Stimulated activated naive B cell treated with anti-CD40 and anti-IgM and Interleukin-4, amounts not matched to agents 10 μg/mL and 1 μg/mL and 100 μg/mL, for 72 hours (primary cell): ENCODE measurements at regions not wholly inside any gene's neighbourhood (a gene's known extent, or its start where the extent isn't known, plus 50 kb on each side); places are given as distances from the start of the nearest gene placed in this dataset.

ENCODE experiments used
- ATAC-seq, 2 donors: fragments of 150-1000 bp; cut with Tn5 transposase; replicated peaks; 2 replicates each; pipeline ENCODE4 v1.10.0; 2021; ENCODE audit warnings: moderate library complexity in 1 of 2
- DNase-seq: peaks from one replicate; pipeline ENCODE4 v3.0.0; 2021
- H3K27ac Mint-ChIP-seq: one replicate; pipeline ENCODE4 v1.8.0; 2022; ENCODE audit warnings: mild to moderate bottlenecking, mixed read lengths
- H3K27me3 Mint-ChIP-seq, 2 donors: one replicate each; pipeline ENCODE4 v1.8.0; 2022; ENCODE audit warnings: mixed read lengths in 2 of 2
- H3K36me3 Mint-ChIP-seq, 2 donors: one replicate each; pipeline ENCODE4 v1.8.0; 2022; ENCODE audit warnings: mixed read lengths in 2 of 2, mild to moderate bottlenecking in 1 of 2
- H3K4me1 Mint-ChIP-seq, 2 donors: one replicate each; pipeline ENCODE4 v1.8.0; 2022; ENCODE audit warnings: mixed read lengths in 2 of 2, mild to moderate bottlenecking in 1 of 2
- H3K4me3 Mint-ChIP-seq, 2 donors: one replicate each; pipeline ENCODE4 v1.8.0; 2022; ENCODE audit warnings: mild to moderate bottlenecking in 2 of 2, mixed read lengths in 2 of 2, moderate library complexity in 1 of 2
- H3K9me3 Mint-ChIP-seq, 2 donors: one replicate each; pipeline ENCODE4 v1.8.0; 2022; ENCODE audit warnings: mixed read lengths in 2 of 2, mild to moderate bottlenecking in 1 of 2

DNA sequence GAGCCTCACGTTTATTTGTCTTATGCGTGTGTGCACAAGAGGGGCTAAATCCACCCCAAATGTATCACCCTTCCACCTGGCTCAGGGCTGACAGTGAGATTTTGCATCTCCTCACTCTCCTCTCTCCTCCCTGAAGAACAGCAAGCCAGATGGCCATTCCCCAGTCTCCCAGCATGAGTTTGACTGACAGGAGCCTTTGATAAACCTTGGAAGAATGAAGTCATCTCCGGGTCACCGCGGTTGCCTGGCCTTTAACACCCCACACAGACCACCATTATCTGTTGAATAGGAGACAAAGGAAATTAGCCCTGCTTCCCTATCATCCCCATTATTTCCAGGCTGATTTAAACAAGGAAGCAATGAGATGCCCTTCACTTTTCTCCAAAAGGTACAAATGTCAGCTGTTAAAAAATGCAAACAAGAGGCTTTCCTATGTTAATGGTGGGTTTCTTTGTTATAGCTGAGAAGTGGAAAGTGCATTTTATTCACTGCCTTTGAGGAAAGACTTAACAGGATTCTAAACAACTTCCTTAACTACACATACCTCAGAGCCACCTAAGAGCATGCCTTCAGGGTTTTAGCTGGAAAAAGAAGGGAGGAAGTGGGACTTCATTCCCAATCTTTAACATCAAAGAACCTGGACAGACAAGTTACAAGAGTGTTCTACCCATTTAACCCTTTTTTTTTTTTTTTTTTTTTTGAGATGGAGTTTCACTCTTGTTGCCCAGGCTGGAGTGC lies 524.8 kb upstream of the ID4 start:
- Mint-ChIP-seq H3K9me3 (peaks cover 9 to 13% of the 10 kb centered on the region in 2 donors), H3K4me1 (no peaks in the 10 kb centered on the region), H3K36me3 (no peaks in the 10 kb centered on the region), H3K4me3 (no peak overlapping the region), H3K27me3 (no peaks in the 10 kb centered on the region), H3K27ac (no peak overlapping the region)
- no peak for DNase-seq
- no peak for ATAC-seq

DNA sequence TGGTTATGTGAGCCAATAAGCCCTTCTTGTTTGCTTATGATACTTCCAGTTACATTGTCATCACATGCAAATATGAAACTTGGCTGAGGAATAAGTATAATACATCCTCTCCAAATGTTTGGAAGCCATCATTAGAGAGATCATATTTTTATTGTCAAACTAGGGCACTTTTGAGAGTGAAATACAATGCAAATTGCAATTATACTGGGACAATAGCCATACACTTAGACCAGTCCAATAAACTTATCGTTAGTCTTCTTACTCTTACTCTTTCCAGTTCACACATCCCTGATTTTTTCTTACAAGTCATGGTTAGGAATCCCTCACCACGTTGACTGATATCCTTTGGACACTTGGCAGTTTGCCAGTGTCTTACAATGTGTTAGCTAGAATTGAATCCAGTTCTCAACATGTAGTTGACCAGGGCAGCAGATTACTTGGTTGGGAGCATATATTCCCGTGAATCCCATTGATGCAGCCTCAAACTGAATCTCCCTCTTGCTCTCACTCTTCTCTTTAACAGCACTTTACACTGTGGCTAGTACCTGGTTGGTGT lies 519.7 kb upstream of the ID4 start:
- Mint-ChIP-seq H3K9me3 (no peaks in the 10 kb centered on the region), H3K27me3 (no peaks in the 10 kb centered on the region), H3K36me3 (no peaks in the 10 kb centered on the region), H3K4me1 (no peaks in the 10 kb centered on the region), H3K4me3 (no peak overlapping the region), H3K27ac (no peak overlapping the region)
- DNase-seq (no peak), ATAC-seq (no peak)

DNA sequence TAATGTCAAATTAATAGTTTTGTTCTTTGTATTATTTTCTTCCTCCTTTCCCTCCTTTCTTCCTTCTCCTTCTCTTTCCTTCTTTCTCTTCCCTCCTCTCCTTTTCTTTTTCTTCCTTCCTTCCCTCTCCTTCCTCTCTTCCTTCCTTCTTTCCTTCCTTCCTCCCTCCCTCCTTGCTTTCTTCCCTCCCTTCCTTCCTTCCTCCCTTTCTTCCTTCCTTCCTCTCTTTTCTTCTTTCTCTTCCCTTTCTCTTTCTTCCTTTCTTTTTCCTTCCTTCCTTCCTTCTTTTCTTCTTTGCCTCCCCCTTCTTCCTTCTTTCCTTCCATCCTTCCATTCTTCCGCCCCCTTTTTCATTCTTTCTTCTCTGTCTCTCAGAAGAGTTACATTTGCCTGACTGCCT lies 518.2 kb upstream of the ID4 start:
- Mint-ChIP-seq H3K27ac (no peak overlapping the region), H3K36me3 (no peaks in the 10 kb centered on the region), H3K9me3 (no peaks in the 10 kb centered on the region), H3K27me3 (no peaks in the 10 kb centered on the region), H3K4me3 (no peak overlapping the region), H3K4me1 (no peaks in the 10 kb centered on the region)
- ATAC-seq (no peak), DNase-seq (no peak)

DNA sequence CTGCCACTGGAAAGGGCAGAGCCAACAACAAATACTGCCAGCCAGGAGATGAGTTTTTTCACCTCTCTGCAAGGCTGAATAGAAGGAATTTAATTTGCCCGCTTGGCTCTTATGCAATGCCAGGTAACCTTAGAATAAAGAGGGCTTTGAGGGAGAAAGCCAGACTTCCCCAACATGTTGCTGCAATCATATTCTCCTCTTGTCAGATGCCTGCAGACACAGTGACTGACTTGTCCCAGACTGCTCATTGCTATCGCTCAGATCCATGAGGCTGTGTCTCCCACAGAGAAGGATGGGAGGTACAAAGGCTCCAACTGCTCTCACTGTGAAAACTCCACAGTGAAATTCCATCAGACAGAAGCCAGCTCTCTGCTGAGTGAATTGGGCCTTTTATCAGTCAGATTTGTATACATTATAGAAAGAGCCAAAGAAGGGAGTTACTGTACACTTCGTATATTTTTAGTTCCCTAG lies 517.0 kb upstream of the ID4 start:
- H3K27me3 Mint-ChIP-seq: no peaks in the 10 kb centered on the region
- no peak for DNase-seq
- no peaks in the 10 kb centered on the region for H3K36me3 Mint-ChIP-seq
- no peaks in the 10 kb centered on the region for H3K4me1 Mint-ChIP-seq
- no peak overlapping the region for H3K4me3 Mint-ChIP-seq
- H3K27ac Mint-ChIP-seq: no peak overlapping the region
- no peaks in the 10 kb centered on the region for H3K9me3 Mint-ChIP-seq
- ATAC-seq: no peak

DNA sequence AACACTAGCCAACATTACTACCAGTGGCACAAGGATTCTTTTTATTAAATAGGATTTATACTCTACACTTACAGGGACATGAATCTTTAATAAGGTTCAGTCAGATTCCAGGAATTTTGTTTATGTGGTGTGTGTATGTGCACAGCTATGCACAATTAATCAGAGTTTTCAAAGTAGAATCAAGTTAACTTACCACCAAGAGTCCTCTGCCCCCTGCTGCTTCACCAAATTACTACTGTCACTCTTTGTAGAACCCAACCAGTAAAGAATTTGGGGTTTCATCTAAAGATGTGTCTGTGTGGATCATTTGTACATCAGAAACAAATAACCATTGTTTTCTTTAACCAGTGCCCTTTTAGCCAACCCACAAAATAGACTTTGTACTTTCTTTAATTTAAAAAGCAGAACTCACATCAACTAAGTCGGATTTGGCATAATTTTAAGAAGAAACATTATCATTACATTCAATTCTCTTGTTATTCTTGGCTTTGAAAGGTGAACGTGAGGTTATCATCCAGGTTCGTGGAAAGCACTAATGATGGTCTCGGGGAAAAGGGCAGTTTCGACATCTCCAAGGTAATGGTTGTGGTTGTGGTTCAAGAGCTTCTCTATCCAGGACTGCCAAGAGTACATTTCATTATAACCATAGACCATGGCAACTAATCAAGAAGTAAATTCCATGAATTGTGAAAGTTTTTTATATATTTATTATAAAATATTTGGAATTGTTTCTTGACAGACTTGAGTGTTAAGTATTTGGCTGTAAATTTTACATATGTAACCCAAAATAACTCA lies 514.3 kb upstream of the ID4 start:
- Mint-ChIP-seq H3K36me3 (no peaks in the 10 kb centered on the region), H3K9me3 (peaks cover 0 to 2% of the 10 kb centered on the region in 2 donors), H3K4me1 (peaks cover 0 to 2% of the 10 kb centered on the region in 2 donors), H3K27me3 (peaks cover 0 to 5% of the 10 kb centered on the region in 2 donors), H3K4me3 (no peak overlapping the region), H3K27ac (no peak overlapping the region)
- ATAC-seq: no peak
- no peak for DNase-seq

DNA sequence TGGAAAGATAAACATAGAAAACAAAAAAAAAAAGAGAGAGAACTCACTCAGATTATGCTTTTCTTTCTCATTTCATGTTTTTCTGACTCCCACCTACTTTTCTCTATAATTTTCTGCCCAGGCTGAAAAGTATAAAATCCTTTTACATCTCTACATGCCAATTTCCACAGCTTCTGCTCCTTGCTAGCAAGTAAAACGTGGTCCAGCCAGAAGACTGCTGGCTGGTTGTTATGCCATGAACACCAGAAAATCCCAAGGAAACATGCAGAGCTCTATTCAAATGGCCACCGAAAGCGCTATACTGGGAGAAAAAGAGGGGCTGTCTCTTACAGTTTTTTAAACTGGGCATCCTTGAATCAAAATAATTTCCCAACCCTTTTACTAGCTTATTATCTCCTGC lies 512.8 kb upstream of the ID4 start:
- ATAC-seq (no peak), DNase-seq (no peak)
- H3K4me3 Mint-ChIP-seq: no peak overlapping the region
- H3K36me3 Mint-ChIP-seq: no peaks in the 10 kb centered on the region
- peaks cover 0 to 2% of the 10 kb centered on the region in 2 donors for H3K4me1 Mint-ChIP-seq
- H3K9me3 Mint-ChIP-seq: peaks cover 0 to 2% of the 10 kb centered on the region in 2 donors
- H3K27me3 Mint-ChIP-seq: peaks cover 0 to 5% of the 10 kb centered on the region in 2 donors
- no peak overlapping the region for H3K27ac Mint-ChIP-seq

DNA sequence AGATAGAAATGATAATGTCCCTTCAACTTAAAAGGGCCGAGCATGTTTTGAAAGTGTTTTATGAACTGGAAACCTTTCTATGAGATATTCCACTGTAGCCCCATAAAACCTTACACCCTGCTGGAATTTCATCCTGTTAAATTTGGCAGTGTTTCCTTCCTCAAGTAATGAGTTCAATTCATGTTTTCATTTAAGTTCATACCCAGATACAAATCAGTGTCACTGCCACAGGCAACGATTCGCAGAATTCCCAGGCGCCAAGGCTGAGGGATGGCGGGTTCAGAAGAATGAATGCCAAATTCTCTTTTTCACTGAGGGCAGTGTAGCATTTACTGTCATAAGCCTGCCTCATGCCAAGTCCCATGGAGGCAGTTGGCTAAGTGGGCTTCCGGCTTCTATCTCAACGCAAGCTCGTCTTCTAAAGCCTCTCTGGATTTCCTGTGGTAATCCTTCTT lies 511.8 kb upstream of the ID4 start:
- no peaks in the 10 kb centered on the region for H3K36me3 Mint-ChIP-seq
- ATAC-seq: no peak

DNA sequence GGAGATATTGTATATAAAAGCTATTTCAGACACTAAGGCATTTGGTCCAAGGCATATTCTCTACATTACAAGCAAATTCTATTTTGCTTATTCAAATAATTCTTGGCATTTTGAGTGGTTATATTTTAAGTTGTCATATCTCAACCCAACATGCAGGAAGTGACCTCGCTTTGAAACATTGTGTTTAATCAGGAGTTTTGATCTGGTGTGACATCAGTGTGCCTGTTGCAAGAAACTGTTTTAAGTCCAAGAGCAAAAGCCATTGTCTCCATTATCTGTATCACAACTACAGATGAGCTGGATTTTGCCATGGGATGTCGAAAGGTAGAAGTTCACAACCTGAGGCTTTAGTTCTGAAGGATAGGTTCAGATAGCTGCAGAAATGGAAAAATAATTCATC lies 509.9 kb upstream of the ID4 start:
- Mint-ChIP-seq H3K36me3 (no peaks in the 10 kb centered on the region), H3K9me3 (peaks cover 0 to 5% of the 10 kb centered on the region in 2 donors)

More for the DNA sequence above, 511.8 kb upstream of the ID4 start:
- H3K4me1 Mint-ChIP-seq: peaks cover 0 to 2% of the 10 kb centered on the region in 2 donors
- DNase-seq: no peak
- H3K9me3 Mint-ChIP-seq: peaks cover 0 to 5% of the 10 kb centered on the region in 2 donors
- no peak overlapping the region for H3K27ac Mint-ChIP-seq
- peaks cover 0 to 9% of the 10 kb centered on the region in 2 donors for H3K27me3 Mint-ChIP-seq
- H3K4me3 Mint-ChIP-seq: no peak overlapping the region

DNA sequence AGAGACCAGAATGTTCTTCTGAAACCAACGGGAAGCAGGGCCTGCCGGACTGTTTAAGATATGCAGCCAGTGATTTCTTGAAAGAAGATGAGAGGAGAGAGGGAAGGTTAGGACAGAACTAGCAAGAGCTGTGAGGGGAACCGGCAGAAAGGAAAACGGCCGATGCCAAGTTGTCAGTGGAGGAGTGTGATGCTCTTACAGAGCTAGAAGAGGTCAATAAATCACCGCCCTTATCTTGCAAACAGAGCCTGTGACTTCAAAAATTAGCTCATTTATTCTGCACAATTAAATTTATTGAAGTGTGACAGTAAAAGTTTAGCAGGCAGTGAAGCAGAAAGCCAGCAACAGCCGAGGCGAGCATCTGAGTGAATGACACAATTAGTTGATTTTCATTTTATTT lies 509.5 kb upstream of the ID4 start:
- ATAC-seq (no peak), DNase-seq (no peak)
- Mint-ChIP-seq H3K4me1 (peaks cover 0 to 2% of the 10 kb centered on the region in 2 donors), H3K27me3 (peaks cover 0 to 9% of the 10 kb centered on the region in 2 donors), H3K4me3 (no peak overlapping the region), H3K9me3 (peaks cover 0 to 5% of the 10 kb centered on the region in 2 donors), H3K27ac (no peak overlapping the region), H3K36me3 (no peaks in the 10 kb centered on the region)

More for the DNA sequence above, 509.9 kb upstream of the ID4 start:
- ATAC-seq (no peak), DNase-seq (no peak)
- Mint-ChIP-seq H3K27ac (no peak overlapping the region), H3K4me1 (peaks cover 0 to 2% of the 10 kb centered on the region in 2 donors), H3K27me3 (peaks cover 0 to 9% of the 10 kb centered on the region in 2 donors), H3K4me3 (no peak overlapping the region)

DNA sequence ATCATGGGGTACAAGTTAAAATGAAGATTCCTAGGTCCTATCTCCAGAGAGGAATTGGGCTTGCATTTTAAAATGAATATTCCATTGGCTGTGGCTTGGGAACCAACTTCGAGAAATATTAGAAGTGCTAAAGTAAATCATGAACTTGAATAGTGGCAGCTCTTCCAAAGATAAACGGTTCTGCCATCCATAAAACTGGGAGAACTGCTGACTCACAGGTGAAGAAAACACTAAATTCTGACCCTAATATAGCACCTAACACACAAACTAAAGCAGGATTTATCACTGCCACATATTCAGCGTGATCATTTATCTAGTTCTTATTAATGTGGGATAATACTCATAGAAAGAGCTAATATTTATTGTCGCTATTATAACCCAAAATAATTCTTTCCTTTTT lies 508.1 kb upstream of the ID4 start:
- DNase-seq (no peak), ATAC-seq (no peak)
- H3K4me1 Mint-ChIP-seq: peaks cover 0 to 2% of the 10 kb centered on the region in 2 donors
- no peak overlapping the region for H3K4me3 Mint-ChIP-seq
- H3K36me3 Mint-ChIP-seq: no peaks in the 10 kb centered on the region
- H3K9me3 Mint-ChIP-seq: peaks cover 0 to 5% of the 10 kb centered on the region in 2 donors
- H3K27ac Mint-ChIP-seq: no peak overlapping the region
- H3K27me3 Mint-ChIP-seq: peaks cover 0 to 9% of the 10 kb centered on the region in 2 donors

DNA sequence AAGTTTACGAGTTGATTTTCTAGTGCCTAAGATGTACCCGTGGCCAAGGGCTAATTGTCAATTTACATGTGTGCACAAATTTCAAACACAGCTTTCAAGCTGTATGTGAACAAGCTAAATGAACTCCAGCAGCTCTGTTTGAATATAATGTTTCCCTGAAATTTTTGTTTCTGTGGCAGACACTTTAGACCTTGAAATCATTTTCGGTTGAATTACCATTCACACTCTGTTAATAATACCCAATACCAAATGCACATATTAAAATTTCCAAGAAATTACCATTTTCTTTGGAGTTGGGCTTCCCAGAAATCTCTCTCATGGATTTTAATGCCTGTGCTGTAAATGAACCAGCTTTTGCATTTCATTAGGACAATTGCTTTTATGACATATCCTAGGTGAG lies 506.1 kb upstream of the ID4 start:
- Mint-ChIP-seq H3K9me3 (peaks cover 0 to 6% of the 10 kb centered on the region in 2 donors), H3K4me3 (no peak overlapping the region), H3K36me3 (no peaks in the 10 kb centered on the region), H3K4me1 (peaks cover 0 to 2% of the 10 kb centered on the region in 2 donors), H3K27ac (no peak overlapping the region), H3K27me3 (peaks cover 0 to 9% of the 10 kb centered on the region in 2 donors)
- no peak for ATAC-seq
- no peak for DNase-seq

DNA sequence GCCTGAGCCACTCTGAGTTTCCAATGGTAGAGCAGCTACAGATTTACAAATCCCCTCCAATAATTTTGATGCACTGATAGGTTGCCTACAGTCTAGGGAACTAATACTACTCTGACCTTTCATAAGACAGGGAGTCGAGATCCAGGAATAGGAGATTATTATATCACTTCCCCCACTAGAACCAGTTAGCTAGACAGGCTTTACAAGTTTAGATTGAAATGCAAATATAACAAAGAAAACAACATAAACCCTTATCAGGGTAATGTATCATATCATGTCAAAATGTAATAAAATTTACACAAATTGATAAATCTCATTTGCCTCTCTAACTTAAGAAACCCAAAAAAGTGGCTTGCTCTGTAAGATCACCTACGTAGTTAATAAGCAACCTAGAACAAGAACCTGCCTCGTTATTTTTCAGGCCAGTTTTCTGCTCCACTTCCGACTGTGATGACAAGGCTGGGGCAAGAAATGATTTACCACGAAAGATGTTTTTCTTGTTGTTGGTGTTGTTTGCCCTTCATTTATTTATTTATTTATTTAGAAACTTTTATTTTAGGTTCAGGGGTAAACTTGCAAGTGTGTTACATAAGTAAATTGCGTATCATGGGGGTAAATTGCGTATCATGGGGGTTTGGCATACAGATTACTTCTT lies 504.2 kb upstream of the ID4 start:
- H3K4me1 Mint-ChIP-seq: no peaks in the 10 kb centered on the region
- no peak for DNase-seq
- no peaks in the 10 kb centered on the region for H3K36me3 Mint-ChIP-seq
- no peak overlapping the region for H3K27ac Mint-ChIP-seq
- H3K27me3 Mint-ChIP-seq: peaks cover 0 to 4% of the 10 kb centered on the region in 2 donors
- no peak overlapping the region for H3K4me3 Mint-ChIP-seq
- ATAC-seq: no peak
- H3K9me3 Mint-ChIP-seq: peaks cover 4% of the 10 kb centered on the region in 2 donors

DNA sequence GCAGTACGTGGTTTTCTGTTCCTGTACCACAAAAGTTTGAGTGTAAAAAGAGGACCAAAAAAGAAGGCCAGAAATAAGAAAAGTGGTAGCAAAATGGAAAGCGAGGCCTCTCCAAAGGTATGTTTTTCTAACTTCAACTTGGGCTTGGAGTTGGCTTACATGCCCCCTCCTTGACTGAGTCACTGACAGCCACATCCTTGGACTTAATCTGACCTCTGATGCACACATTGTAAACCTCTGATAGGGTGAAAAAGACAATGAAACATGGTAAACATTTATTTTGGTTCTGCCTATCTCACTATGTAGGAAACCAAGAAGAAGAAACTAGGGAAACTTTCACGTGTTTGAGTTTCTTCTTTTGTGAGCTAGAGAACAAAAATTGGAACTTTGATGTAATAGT lies 503.2 kb upstream of the ID4 start:
- DNase-seq: no peak
- Mint-ChIP-seq H3K4me3 (no peak overlapping the region), H3K27ac (no peak overlapping the region), H3K36me3 (no peaks in the 10 kb centered on the region), H3K9me3 (peaks cover 4% of the 10 kb centered on the region in 2 donors), H3K27me3 (peaks cover 0 to 4% of the 10 kb centered on the region in 2 donors), H3K4me1 (no peaks in the 10 kb centered on the region)
- no peak for ATAC-seq

DNA sequence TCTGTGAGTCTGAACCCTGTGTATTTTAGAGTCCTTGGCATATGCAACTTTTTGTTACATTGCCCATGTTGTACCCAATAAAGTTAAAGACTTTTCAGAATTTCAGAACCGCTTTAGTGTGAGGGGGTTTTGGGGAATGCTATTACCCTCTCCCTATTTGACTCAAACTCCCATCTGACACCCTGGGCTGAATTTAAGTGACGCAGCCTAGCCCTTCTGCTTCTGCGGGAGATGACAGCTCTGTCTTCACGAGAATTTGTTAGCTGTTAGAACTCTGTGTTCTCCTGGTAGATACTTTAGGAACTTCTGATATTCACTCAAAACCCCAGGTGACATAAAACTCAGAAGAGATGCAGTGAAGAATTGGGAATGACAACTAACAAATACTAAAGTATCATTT lies 500.6 kb upstream of the ID4 start:
- no peaks in the 10 kb centered on the region for H3K27me3 Mint-ChIP-seq
- no peak overlapping the region for H3K4me3 Mint-ChIP-seq
- no peaks in the 10 kb centered on the region for H3K36me3 Mint-ChIP-seq
- DNase-seq (no peak), ATAC-seq (no peak)
- H3K4me1 Mint-ChIP-seq: no peaks in the 10 kb centered on the region
- H3K27ac Mint-ChIP-seq: no peak overlapping the region
- H3K9me3 Mint-ChIP-seq: peaks cover 4 to 6% of the 10 kb centered on the region in 2 donors
